GM19351 (cell line): ENCODE measurements at regions not wholly inside any gene's neighbourhood (a gene's known extent, or its start where the extent isn't known, plus 50 kb on each side); places are given as distances from the start of the nearest gene placed in this dataset.
A peak's percentile ranks its signal among the peaks of the same experiment; 100 is the strongest.
"Not testable (repeated sequence)": the region's sequence is repeated elsewhere in the genome, so short reads cannot be mapped to it uniquely, and the experiment has no call there.

Experiments
- ATAC-seq: cut with Tn5 transposase; IDR thresholded peaks from one replicate; pipeline ENCODE4 v1.9.1; 2021; ENCODE audit warnings: mild to moderate bottlenecking, moderate library complexity; ENCODE audit not compliant: unreplicated experiment

DNA sequence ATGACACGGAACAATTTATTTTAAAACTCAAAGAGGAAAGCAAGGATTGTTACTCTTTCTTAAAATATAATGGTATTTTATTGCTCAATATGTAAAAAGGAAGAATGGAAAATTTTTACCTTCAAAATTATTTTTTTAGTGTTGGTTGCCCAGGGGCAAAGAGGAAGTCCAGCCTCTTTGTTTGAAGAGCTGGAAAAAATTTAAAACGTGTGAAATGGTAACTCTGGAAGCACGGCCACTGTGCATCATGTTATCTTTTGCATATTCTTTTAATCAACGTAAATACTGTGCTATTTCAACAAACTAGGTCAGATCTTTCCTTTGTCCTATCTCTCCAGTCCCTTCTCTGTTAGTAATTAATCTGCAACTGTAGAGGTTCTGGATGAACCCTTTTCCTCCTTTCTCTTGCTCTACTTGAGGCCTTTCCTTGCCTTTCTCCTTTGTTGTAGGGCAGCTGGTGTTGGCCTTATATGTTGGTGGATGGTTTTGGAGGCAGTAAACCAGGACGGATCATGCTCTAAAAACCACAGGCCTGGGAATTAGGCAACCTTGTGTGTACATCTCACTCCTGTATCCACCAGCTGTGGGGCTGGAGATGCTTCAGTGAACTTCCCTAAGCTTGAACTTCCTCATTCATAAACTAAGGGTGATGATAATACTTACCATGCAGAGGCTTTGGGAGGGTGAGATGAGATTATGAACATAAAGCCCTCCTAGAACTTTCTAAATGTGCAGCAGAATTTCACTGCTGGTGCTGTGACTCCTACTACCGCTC lies 143.3 kb downstream of the PRL start:
- no peak for ATAC-seq

GRCh38 chr6:22155551-22155950 lies 141.3 kb downstream of the PRL start:
- no peak for ATAC-seq

- ATAC-seq: no peak
Measured at GRCh38 chr6:22157233-22157632, 139.6 kb downstream of the PRL start.

DNA sequence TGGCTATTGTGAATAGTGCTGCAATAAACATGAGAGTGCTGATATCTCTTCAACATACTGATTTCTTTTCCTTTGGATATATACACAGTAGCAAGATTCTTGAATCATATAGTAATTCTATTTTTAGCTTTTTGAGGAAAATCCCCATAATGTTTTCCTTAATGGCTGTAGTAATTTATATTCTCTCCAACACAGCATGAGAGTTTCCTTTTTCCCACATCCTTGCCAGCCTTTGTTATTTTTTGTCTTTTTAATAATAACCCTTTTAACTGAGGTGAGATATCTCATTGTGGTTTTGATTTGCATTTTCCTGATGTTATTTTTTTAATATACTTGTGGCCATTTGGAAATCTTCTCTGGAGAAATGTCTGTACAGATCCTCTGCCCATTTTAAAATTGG lies 132.6 kb downstream of the PRL start:
- ATAC-seq: no peak

GRCh38 chr6:22171006-22171405 lies 125.8 kb downstream of the PRL start:
- ATAC-seq: not testable (repeated sequence)

DNA sequence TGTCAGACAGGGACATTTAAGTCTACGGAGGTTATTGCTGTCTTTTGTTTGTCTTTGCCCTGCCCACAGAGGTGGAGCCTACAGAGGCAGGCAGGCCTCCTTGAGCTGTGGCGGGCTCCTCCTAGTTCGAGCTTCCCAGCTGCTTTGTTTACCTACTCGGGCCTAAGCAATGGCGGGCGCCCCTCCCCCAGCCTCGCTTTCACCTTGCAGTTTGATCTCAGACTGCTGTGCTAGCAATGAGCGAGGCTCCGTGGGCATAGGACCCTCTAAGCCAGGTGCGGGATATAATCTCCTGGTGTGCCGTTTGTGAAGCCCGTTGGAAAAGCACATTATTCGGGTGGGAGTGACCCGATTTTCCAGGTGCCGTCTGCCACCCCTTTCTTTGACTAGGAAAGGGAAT lies 125.0 kb downstream of the PRL start:
- not testable (repeated sequence) for ATAC-seq

DNA sequence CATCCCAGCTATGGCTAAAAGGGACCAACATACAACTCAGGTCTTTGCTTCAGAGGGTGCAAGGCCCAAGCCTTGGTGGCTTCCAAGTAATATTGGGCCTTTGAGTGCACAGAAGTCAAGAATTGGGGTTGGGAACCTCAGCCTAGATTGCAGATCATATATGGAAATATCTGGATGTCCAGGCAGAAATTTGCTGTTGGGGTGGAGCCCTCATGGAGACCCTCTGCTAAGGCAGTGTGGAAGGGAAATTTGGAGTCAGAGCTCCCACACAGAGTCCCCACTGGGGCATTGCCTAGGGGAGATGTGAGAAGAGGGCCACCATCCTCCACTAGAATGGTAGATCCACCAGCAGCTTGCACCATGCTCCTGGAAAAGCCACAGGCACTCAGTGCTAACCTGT lies 123.5 kb downstream of the PRL start:
- no peak for ATAC-seq

DNA sequence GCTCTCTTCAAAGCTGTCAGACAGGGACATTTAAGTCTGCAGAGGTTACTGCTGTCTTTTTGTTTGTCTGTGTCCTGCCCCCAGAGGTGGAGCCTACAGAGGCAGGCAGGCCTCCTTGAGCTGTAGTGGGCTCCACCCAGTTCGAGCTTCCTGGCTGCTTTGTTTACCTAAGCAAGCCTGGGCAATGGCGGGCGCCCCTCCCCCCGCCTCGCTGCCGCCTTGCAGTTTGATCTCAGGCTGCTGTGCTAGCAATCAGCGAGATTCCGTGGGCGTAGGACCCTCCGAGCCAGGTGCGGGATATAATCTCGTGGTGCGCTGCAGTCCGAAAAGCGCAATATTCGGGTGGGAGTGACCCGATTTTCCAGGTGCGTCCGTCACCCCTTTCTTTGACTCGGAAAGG lies 116.6 kb downstream of the PRL start:
- not testable (repeated sequence) for ATAC-seq

- ATAC-seq: no peak
Measured at GRCh38 chr6:22184371-22184770, 112.5 kb downstream of the PRL start.

DNA sequence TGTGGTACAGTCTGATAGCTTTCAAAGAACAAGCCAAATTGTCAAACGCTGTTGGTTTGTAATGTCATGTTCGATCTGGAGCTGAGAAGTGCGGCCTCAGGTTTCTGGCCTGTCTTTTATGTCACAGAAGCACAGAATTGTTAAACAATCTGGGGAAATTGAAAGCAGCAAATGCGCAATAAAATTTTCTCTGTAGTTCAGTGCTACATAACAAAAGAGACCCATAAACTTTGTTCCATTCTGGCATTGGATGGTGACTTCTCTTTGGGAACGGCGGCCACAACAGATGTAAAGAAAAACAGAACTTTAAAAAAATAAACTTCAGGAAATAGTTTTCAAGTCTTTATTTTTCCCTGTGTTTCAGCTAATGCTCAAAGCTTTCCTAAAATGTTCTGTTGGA lies 106.9 kb downstream of the PRL start:
- no peak for ATAC-seq

GRCh38 chr6:22194188-22194921 lies 102.5 kb downstream of the PRL start:
- peak; percentile 81 for ATAC-seq

- no peak for ATAC-seq
Measured at GRCh38 chr6:22199771-22200170, 97.1 kb downstream of the PRL start.

DNA sequence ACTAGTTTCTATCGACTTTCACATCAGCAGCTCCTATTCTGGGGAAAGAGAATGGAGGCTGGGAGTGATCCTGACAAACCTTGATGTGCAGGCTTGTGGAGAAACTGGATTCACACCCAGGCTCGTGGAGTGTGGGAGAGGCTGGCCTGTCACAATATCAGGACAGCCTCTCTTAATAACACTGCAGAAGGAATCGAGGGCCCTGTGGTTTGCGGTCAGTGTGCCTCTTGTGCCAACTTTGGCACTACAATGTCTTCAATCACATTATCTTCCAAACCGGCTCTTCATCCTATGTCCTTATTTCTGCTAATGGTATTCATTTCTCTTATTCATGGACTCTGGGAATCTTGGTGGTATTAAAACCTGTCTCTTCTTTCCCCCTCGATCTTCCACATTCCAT lies 92.7 kb downstream of the PRL start:
- ATAC-seq: no peak

- no peak for ATAC-seq
Measured at GRCh38 chr6:22205266-22205665, 91.6 kb downstream of the PRL start.

GRCh38 chr6:22206106-22206505 lies 90.7 kb downstream of the PRL start:
- ATAC-seq: no peak

- no peak for ATAC-seq
Measured at GRCh38 chr6:22208026-22208425, 88.8 kb downstream of the PRL start.

DNA sequence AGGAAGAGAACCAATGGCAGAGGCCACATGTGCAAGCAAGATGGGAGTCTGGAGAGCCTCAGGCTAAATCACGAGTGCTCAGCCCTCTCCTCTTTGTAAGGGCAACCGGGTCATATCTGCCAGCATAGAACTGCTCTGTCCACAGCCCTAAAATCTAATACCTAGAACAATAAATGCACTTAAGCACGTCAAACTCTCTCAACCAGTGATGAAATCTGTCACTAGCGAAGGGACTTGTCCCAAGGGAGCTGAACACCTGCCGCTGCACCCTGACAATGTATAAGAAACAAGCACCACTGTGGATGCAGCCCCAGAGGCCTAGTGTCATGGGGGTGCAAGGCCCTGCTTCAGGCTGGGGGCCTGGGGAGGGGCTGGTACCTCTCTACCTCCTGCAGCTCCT lies 82.5 kb downstream of the PRL start:
- no peak for ATAC-seq

DNA sequence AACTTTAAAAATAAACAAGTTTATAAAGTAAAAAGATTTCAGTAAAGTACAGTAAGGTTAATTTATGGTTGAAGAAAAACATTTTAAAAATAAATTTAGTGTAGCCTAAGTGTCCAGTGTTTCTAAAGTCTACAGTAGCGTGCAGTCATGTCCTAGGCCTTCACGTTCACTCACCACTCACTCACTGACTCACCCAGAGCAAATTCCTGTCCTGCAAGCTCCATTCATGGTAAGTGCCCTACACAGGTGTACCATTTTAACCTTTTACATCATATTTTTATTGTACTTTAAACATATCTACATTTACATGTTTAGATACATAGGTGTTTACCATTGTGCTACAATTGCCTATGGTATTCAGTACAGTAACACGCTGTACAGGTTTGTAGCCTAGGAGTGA lies 81.4 kb downstream of the PRL start:
- ATAC-seq: not testable (repeated sequence)

- no peak for ATAC-seq
Measured at GRCh38 chr6:22218410-22218809, 78.4 kb downstream of the PRL start.

DNA sequence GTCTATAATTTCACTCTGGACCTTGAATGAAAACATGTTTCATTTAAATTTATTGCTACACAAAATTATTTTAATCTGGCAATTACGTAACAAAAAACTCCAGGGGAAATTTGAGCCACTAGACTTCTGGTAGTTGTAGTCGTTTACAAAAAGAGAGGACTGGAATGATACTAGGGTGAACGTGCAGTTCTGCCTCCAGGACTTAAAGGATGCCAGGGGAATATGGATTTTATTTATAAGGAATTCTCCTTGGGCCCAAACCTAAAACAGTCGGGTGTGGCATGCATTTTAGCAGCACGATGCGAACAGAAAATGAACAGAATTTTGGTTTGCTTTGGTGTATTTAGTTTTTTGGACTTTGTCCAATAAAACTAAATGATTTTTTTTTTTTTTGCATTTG lies 76.9 kb downstream of the PRL start:
- no peak for ATAC-seq

GRCh38 chr6:22221211-22221610 lies 75.6 kb downstream of the PRL start:
- ATAC-seq: no peak

DNA sequence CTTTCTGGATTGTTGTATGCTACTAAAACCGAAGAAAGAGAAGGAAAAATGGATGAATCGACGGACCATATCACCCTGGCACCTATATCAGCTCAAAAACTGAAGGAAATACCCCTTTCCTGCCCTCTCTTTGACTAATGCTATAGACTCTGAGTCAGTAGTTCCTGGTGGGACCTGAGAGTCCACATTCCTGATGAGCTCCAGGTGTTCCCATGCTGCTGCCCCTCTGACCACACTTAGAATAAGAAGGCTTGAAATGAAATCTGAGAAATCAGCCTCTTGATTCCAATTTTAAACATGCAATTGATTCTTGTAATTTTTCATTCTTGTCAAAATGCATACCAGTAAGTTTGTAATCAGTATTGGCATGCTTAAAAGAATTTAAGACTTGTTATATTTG lies 75.2 kb downstream of the PRL start:
- no peak for ATAC-seq
